ENCODE measurements at regions not wholly inside any gene's neighbourhood (a gene's known extent, or its start where the extent isn't known, plus 50 kb on each side); places are given as distances from the start of the nearest gene placed in this dataset.

- DNase-seq (ENCODE audit: extremely low spot score): no peak
- CTCF ChIA-PET: interaction anchor here (3.0 kb wide), 1 partner anchor 13 kb away, joined by 8 read pairs; no protein-coding TSS in a partner anchor
- POLR2A ChIA-PET: no interaction called here
- TF ChIP-seq CTCF (IDR thresholded peaks at IDR 0.05; ENCODE audit: control extremely low read depth, extremely low read depth, low read depth, missing control alignments): no peak
Measured at GRCh38 chr12:71250166-71250565, 92.4 kb upstream of the TSPAN8 start.

GRCh38 chr12:71243370-71243769 is 85.6 kb upstream of the TSPAN8 start:
- DNase-seq (ENCODE audit: extremely low spot score): no peak
- TF ChIP-seq CTCF (IDR thresholded peaks at IDR 0.05; ENCODE audit: control extremely low read depth, extremely low read depth, low read depth, missing control alignments): no peak
- CTCF ChIA-PET: interaction anchor here (1.4 kb wide), 1 partner anchor 11 kb away, joined by 3 read pairs; no protein-coding TSS in a partner anchor
- POLR2A ChIA-PET: no interaction called here

- POLR2A ChIA-PET: no interaction called here
- DNase-seq (ENCODE audit: extremely low spot score): no peak
- no peak for TF ChIP-seq CTCF (IDR thresholded peaks at IDR 0.05; ENCODE audit: control extremely low read depth, extremely low read depth, low read depth, missing control alignments)
- CTCF ChIA-PET: interaction anchor here (1.3 to 1.4 kb wide), 2 partner anchors 10 to 17 kb away, joined by 3 read pairs; no protein-coding TSS in a partner anchor
Measured at GRCh38 chr12:71242511-71242910, 84.7 kb upstream of the TSPAN8 start.

- CTCF ChIA-PET: no interaction called here
- DNase-seq (ENCODE audit: extremely low spot score): no peak
- POLR2A ChIA-PET: no interaction called here
- TF ChIP-seq CTCF (IDR thresholded peaks at IDR 0.05; ENCODE audit: control extremely low read depth, extremely low read depth, low read depth, missing control alignments): no peak
Measured at GRCh38 chr12:71240946-71241345, 83.1 kb upstream of the TSPAN8 start.

- CTCF ChIA-PET: no interaction called here
- TF ChIP-seq CTCF (IDR thresholded peaks at IDR 0.05; ENCODE audit: control extremely low read depth, extremely low read depth, low read depth, missing control alignments): no peak
- no peak for DNase-seq (ENCODE audit: extremely low spot score)
- POLR2A ChIA-PET: no interaction called here
Measured at GRCh38 chr12:71239731-71240130, 81.9 kb upstream of the TSPAN8 start.

- TF ChIP-seq CTCF (IDR thresholded peaks at IDR 0.05; ENCODE audit: control extremely low read depth, extremely low read depth, low read depth, missing control alignments): no peak
- POLR2A ChIA-PET: no interaction called here
- DNase-seq (ENCODE audit: extremely low spot score): no peak
- CTCF ChIA-PET: interaction anchor here (1.6 to 2.7 kb wide), 2 partner anchors 13 to 14 kb away, joined by 3 to 8 read pairs; no protein-coding TSS in a partner anchor
Measured at GRCh38 chr12:71237128-71237527, 79.3 kb upstream of the TSPAN8 start.
